Stomach (tissue), 8 donors: ENCODE measurements at regions not wholly inside any gene's neighbourhood (a gene's known extent, or its start where the extent isn't known, plus 50 kb on each side); places are given as distances from the start of the nearest gene placed in this dataset.

Source experiments
- DNase-seq, 2 donors: peaks; one replicate each; pipeline versions ENCODE4 v3.0.0 to v3.0.0-alpha.2; 2013 to 2019
- H3K27ac ChIP-seq, 5 donors: fragments of 200-600 bp in 4 of 5; sonication (generic) in 4 of 5; one replicate each; pipeline ENCODE4 v1.5.1; 2013 to 2019; ENCODE audit warnings: mild to moderate bottlenecking in 1 of 5, moderate library complexity in 1 of 5
- H3K27me3 ChIP-seq, 3 donors: fragments of 200-600 bp; sonication (generic); one replicate each; pipeline ENCODE4 v1.5.1; 2017 to 2019; ENCODE audit warnings: mixed run types in 1 of 3
- H3K36me3 ChIP-seq, 4 donors: fragments of 200-600 bp; sonication (generic); 1 replicate in 3 of 4; 2 replicates in 1 of 4; pipeline ENCODE4 v1.5.1; 2016 to 2019
- H3K4me1 ChIP-seq, 4 donors: fragments of 200-600 bp; sonication (generic); one replicate each; pipeline ENCODE4 v1.5.1; 2016 to 2019
- H3K4me3 ChIP-seq, 4 donors: fragments of 200-600 bp; sonication (generic) in 3 of 4; one replicate each; pipeline ENCODE4 v1.5.1; 2016 to 2019; ENCODE audit warnings: mild to moderate bottlenecking in 1 of 4
- H3K9me3 ChIP-seq, 4 donors: fragments of 200-600 bp; sonication (generic); one replicate each; pipeline ENCODE4 v1.5.1; 2016 to 2019
- EP300 ChIP-seq: sonication (generic); formaldehyde crosslinking; IDR thresholded peaks from one replicate; pipeline ENCODE4 v1.6.1; 2017; ENCODE audit warnings: antibody characterized with exemption
- POLR2A ChIP-seq, 4 donors: fragments of 450-650 bp; IDR thresholded peaks; one replicate each; pipeline ENCODE4 v1.6.1; 2016; ENCODE audit warnings: antibody characterized with exemption in 4 of 4, control low read depth in 2 of 4, mild to moderate bottlenecking in 1 of 4, moderate library complexity in 1 of 4
- POLR2AphosphoS5 ChIP-seq, 3 donors: sonication (generic); formaldehyde crosslinking; IDR thresholded peaks; one replicate each; pipeline ENCODE4 v1.6.1; 2016; ENCODE audit warnings: antibody characterized with exemption in 3 of 3
- WGBS, 5 donors: extraction: QIAGEN DNeasy Blood & Tissue Kit in 3 of 5; methylation state at CpG; one replicate each; pipeline versions ENCODE4 v1.1.5 to v1.1.7; 2013 to 2018; 5-methylcytosine and 5-hydroxymethylcytosine counted together
- intact Hi-C: fragments of 100-400 bp; cut with DNase I; formaldehyde crosslinking; loops from one replicate; pipeline ENCODE4 v1.15.1; 2023; ENCODE audit warnings: low total_unique reads
- TF ChIP-seq, protein P1 (sequence below), 7 experiments: fragments of 450-650 bp in 4 of 7; fragments of 200-600 bp in 3 of 7; sonication (generic) in 3 of 7; IDR thresholded peaks; one replicate each; pipeline ENCODE4 v1.5.1; 2016 to 2019; ENCODE audit warnings: antibody characterized with exemption in 7 of 7, control low read depth in 2 of 7, mild to moderate bottlenecking in 1 of 7
- donor health status: healthy with polysubstance abuse.
- donor health status: Bipolar disorder and iron deficiency.
- donor health status: healthy.

DNA sequence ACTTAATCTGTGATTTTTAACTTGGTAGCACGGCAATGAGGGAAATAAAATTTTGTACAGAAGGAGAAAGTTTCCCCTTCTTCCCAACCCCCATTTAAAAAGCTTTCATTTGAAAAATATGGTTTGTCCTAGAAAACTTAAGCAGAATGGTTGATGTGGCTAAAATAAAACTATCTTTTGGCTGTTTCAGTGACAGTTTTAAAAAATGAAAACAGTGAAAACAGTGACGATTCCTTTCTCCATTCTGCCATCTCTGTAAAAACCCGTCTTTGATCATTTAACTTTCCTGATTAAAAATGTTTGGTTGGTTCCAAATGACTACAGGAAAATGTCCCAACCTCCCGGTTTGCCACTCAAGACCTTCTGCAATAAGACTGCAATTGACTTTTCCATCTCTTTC is 160.7 kb downstream of the EBLN2 start:
- no peak for DNase-seq
- Histone ChIP-seq H3K27ac (no peak overlapping the region), H3K27me3 (no peaks in the 10 kb centered on the region), H3K36me3 (no peaks in the 10 kb centered on the region), H3K4me1 (no peaks in the 10 kb centered on the region), H3K4me3 (no peak overlapping the region), H3K9me3 (no peaks in the 10 kb centered on the region)
- no peak for TF ChIP-seq POLR2A (IDR thresholded peaks at IDR 0.05)
- TF ChIP-seq EP300: no peak
- TF ChIP-seq POLR2AphosphoS5 (IDR thresholded peaks at IDR 0.05): no peak
- TF ChIP-seq, protein P1, sequence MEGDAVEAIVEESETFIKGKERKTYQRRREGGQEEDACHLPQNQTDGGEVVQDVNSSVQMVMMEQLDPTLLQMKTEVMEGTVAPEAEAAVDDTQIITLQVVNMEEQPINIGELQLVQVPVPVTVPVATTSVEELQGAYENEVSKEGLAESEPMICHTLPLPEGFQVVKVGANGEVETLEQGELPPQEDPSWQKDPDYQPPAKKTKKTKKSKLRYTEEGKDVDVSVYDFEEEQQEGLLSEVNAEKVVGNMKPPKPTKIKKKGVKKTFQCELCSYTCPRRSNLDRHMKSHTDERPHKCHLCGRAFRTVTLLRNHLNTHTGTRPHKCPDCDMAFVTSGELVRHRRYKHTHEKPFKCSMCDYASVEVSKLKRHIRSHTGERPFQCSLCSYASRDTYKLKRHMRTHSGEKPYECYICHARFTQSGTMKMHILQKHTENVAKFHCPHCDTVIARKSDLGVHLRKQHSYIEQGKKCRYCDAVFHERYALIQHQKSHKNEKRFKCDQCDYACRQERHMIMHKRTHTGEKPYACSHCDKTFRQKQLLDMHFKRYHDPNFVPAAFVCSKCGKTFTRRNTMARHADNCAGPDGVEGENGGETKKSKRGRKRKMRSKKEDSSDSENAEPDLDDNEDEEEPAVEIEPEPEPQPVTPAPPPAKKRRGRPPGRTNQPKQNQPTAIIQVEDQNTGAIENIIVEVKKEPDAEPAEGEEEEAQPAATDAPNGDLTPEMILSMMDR (IDR thresholded peaks at IDR 0.05): no peak
- WGBS, 5 donors: 76 to 84% (median 81%) methylated on average over 4 of the region's 4 CpGs
- intact Hi-C loops: no loop called here

DNA sequence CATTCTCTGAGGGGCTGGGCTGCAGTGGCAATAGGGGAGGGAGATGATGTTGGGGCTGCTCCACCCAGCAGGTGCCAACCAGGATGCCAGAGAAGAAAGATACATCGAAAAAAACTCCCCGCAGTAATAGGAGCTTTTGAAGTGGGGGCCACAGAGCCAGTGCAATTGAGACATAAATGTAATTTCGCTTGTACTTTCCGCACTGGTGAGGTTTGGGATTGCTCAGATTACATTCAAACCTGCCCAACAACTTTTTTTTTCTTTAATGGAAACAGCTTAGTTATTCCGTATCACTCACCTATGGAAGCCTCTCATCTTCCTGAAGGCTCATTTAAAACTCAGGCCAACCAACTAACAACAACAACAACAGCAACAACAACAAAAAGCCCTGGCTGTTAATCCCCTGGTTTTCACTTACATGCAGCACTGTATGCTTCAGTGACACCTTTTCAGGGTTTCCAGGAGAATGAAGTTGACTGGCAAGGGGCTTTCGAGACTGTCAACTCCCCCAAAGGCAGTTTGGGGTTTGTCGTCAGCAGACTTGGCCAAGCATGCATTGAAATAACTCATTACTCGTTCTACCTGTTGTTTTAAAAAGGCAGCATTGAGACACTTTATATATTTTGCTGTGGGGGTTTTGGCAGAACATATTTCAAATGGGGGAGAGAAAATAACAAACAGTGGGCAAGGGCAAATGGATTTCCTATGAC is 163.8 kb downstream of the EBLN2 start:
- no peak for DNase-seq
- intact Hi-C loops: no loop called here
- Histone ChIP-seq H3K4me1 (no peaks in the 10 kb centered on the region), H3K4me3 (no peak overlapping the region), H3K36me3 (no peaks in the 10 kb centered on the region), H3K27ac (no peak overlapping the region), H3K9me3 (no peaks in the 10 kb centered on the region), H3K27me3 (no peaks in the 10 kb centered on the region)
- no peak for TF ChIP-seq POLR2A (IDR thresholded peaks at IDR 0.05)
- TF ChIP-seq, protein P1 (IDR thresholded peaks at IDR 0.05): no peak
- TF ChIP-seq EP300: no peak
- no peak for TF ChIP-seq POLR2AphosphoS5 (IDR thresholded peaks at IDR 0.05)
- WGBS, 5 donors: 45 to 71% (median 54%) methylated on average over 8 of the region's 8 CpGs

DNA sequence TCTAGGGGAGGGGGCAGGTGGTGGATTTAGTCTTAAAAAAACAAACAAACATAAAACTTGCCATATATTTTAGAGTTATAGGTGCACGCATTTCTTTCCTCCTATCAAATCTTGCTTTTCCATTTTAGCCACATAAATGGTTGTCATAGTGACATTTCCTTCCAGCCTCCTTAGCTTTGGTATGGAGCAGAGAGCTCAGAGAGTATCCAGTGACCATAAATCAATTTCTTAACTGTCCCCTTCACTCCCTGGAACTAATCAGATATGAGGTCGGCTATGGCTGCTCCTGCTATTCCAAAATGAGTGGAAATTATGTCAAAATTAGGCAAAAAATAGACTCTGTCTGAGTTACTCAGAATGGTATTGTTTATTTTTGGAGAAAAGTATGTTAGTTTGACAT is 164.5 kb downstream of the EBLN2 start:
- no peak for TF ChIP-seq EP300
- TF ChIP-seq, protein P1 (IDR thresholded peaks at IDR 0.05): no peak
- TF ChIP-seq POLR2A (IDR thresholded peaks at IDR 0.05): no peak
- TF ChIP-seq POLR2AphosphoS5 (IDR thresholded peaks at IDR 0.05): no peak
- intact Hi-C loops: no loop called here
- no peaks in the 10 kb centered on the region for H3K36me3 ChIP-seq
- 40 to 60% (median 56%) methylated on average over 2 of the region's 2 CpGs for WGBS, 5 donors
- H3K4me3 ChIP-seq: no peak overlapping the region
- H3K27me3 ChIP-seq: no peaks in the 10 kb centered on the region
- no peaks in the 10 kb centered on the region for H3K9me3 ChIP-seq
- H3K4me1 ChIP-seq: no peaks in the 10 kb centered on the region
- DNase-seq: no peak
- no peak overlapping the region for H3K27ac ChIP-seq

DNA sequence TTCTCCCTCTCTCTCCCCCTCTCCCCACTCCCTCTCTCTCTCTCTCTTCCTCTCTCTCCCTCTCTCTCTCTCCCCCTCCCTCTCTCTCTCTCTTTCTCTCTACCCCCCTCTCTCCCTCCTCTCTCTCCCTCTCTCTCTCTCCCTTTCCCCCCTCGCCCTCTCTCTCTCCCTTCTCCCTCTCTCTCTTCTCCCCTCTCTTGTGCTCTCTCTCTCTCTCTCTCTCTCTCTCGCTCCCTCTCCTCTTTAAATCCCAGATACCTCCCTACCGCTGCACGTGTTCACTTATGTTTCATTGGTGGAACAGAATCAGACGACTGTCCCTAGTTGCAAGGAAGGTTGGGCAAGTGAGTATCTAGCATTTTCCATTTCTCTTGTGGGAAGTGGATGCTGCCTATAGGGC is 166.5 kb downstream of the EBLN2 start:
- 64 to 80% (median 73%) methylated on average over 5 of the region's 5 CpGs for WGBS, 5 donors
- no peak overlapping the region for H3K4me3 ChIP-seq
- intact Hi-C loops: no loop called here
- H3K27me3 ChIP-seq: no peaks in the 10 kb centered on the region
- H3K36me3 ChIP-seq: no peaks in the 10 kb centered on the region
- no peaks in the 10 kb centered on the region for H3K4me1 ChIP-seq
- H3K27ac ChIP-seq: no peak overlapping the region
- no peak for DNase-seq
- TF ChIP-seq POLR2AphosphoS5 (IDR thresholded peaks at IDR 0.05) (no peak), EP300 (no peak), POLR2A (IDR thresholded peaks at IDR 0.05) (no peak)
- TF ChIP-seq, protein P1 (IDR thresholded peaks at IDR 0.05): no peak
- no peaks in the 10 kb centered on the region for H3K9me3 ChIP-seq
